Breast epithelium (tissue), 3 donors: ENCODE measurements at regions not wholly inside any gene's neighbourhood (a gene's known extent, or its start where the extent isn't known, plus 50 kb on each side); places are given as distances from the start of the nearest gene placed in this dataset.

Experiments
- POLR2A ChIP-seq: fragments of 450-650 bp; IDR thresholded peaks from one replicate; pipeline ENCODE4 v1.6.1; 2016; ENCODE audit warnings: antibody characterized with exemption, mild to moderate bottlenecking, moderate library complexity
- POLR2AphosphoS5 ChIP-seq, 3 donors: sonication (generic); formaldehyde crosslinking; IDR thresholded peaks; one replicate each; pipeline ENCODE4 v1.6.1; 2017; ENCODE audit warnings: antibody characterized with exemption in 3 of 3
- TF ChIP-seq, protein P1 (sequence below), 3 donors: fragments of 450-650 bp; IDR thresholded peaks; one replicate each; pipeline ENCODE4 v1.5.1; 2016 to 2017; ENCODE audit warnings: antibody characterized with exemption in 3 of 3, mild to moderate bottlenecking in 3 of 3, moderate library complexity in 3 of 3

DNA sequence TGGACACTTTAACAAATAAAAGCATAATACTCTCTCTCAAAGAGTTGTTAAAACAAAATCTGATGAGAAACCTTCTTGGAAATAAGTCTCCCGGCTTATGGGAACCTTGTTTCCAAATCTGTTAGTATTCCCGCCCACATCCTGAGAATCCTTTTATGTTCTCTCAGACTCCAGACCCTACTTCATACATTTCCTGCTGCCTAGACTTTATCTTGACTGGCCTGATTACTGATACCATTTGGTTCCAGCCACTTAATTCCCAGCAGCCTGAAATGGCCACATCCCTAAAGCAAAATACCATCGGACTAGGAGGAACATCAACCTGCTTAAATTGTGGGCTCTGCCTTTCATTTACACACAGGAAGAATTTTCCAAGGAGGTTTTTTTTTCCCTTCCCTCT lies 79.1 kb upstream of the CYP1B1 start:
- TF ChIP-seq POLR2A, result no peak
- TF ChIP-seq, protein P1, sequence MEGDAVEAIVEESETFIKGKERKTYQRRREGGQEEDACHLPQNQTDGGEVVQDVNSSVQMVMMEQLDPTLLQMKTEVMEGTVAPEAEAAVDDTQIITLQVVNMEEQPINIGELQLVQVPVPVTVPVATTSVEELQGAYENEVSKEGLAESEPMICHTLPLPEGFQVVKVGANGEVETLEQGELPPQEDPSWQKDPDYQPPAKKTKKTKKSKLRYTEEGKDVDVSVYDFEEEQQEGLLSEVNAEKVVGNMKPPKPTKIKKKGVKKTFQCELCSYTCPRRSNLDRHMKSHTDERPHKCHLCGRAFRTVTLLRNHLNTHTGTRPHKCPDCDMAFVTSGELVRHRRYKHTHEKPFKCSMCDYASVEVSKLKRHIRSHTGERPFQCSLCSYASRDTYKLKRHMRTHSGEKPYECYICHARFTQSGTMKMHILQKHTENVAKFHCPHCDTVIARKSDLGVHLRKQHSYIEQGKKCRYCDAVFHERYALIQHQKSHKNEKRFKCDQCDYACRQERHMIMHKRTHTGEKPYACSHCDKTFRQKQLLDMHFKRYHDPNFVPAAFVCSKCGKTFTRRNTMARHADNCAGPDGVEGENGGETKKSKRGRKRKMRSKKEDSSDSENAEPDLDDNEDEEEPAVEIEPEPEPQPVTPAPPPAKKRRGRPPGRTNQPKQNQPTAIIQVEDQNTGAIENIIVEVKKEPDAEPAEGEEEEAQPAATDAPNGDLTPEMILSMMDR (IDR thresholded peaks at IDR 0.05), result no peak
- TF ChIP-seq POLR2AphosphoS5 (IDR thresholded peaks at IDR 0.05), result no peak
